ENCODE measurements at regions not wholly inside any gene's neighbourhood (a gene's known extent, or its start where the extent isn't known, plus 50 kb on each side); places are given as distances from the start of the nearest gene placed in this dataset.

- TF ChIP-seq CTCF (conservative IDR thresholded peaks at IDR 0.05; ENCODE audit: low read length) (peak; percentile 52), EZH2phosphoT487 (IDR thresholded peaks at IDR 0.05; ENCODE audit: borderline replicate concordance, low read depth, low read length) (no peak)
Observed at GRCh38 chr5:174409070-174409469, 315.3 kb upstream of the MSX2 start.

All from OCI-LY7 (cell line).